MG63 (cell line): ENCODE measurements at regions not wholly inside any gene's neighbourhood (a gene's known extent, or its start where the extent isn't known, plus 50 kb on each side); places are given as distances from the start of the nearest gene placed in this dataset.
"Not testable (repeated sequence)": the region's sequence is repeated elsewhere in the genome, so short reads cannot be mapped to it uniquely, and the experiment has no call there.

Source experiments
- DNase-seq: peaks from one replicate; pipeline ENCODE4 v3.0.0-alpha.2; 2020
- H3K27me3 ChIP-seq: fragments of 250-450 bp; sonication (Bioruptor Pico); 2 replicates; pipeline ENCODE4 v1.5.1; 2020; ENCODE audit warnings: mild to moderate bottlenecking, moderate library complexity
- H3K36me3 ChIP-seq: fragments of 250-450 bp; sonication (Bioruptor Pico); 2 replicates; pipeline ENCODE4 v1.5.1; 2020; ENCODE audit warnings: mild to moderate bottlenecking, moderate library complexity
- H3K4me3 ChIP-seq: fragments of 250-450 bp; sonication (Bioruptor Pico); 2 replicates; pipeline ENCODE4 v1.5.1; 2020; ENCODE audit warnings: mild to moderate bottlenecking, moderate library complexity
- H3K9me3 ChIP-seq: fragments of 250-450 bp; sonication (Bioruptor Pico); 2 replicates; pipeline ENCODE4 v1.5.1; 2020; ENCODE audit warnings: mild to moderate bottlenecking, moderate library complexity

DNA sequence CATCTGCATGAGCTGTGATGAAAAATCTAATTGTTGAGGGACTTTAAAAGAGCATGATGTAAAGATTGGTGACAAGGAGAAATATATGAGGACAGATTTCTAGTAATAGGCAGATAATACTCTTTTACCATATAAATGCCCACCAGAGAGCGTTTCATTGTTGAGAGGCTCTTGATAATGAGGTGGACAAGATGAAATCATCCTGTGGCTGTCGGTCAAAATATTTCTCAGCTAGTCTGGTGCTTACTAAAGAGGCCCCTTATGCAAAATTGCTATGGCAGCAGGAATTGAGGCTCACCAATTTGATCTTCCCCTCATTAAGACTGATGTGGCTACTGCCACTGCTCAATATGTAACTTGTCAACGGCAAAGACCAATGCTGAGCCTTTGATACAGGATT is 225.0 kb upstream of the RASGRP1 start:
- Histone ChIP-seq H3K9me3 (no peaks in the 10 kb centered on the region), H3K27me3 (no peaks in the 10 kb centered on the region), H3K36me3 (no peaks in the 10 kb centered on the region), H3K4me3 (no peak overlapping the region)
- no peak for DNase-seq

DNA sequence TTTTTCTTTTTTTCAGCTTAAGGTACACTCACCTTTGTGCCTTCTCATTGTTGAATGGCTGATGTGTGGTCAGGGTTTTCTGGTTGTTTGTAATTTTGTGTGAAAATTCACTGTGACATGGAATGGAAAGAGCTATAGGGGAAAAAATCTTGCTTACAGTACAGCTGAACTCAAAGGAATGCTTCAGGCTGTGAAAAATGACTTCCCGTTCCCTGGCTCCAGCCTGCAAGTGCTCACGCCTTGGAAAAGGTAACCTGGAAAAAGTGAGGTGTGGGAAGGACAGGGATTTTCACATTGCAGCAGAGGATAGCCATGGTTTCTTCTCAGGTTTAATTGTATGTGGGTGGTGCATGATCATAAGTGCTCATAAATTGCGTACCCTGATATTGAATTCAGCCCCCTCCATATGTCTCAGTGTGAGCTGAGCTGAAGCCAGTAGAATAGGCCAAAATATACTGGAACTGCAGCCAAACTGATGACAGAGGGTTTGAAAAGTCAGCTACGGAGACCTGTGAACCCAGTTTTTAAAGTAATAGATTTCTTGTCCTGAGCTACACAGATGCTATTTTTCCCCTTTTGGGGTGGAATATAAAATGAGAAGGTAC is 228.7 kb upstream of the RASGRP1 start:
- Histone ChIP-seq H3K27me3 (no peaks in the 10 kb centered on the region), H3K9me3 (no peaks in the 10 kb centered on the region), H3K36me3 (no peaks in the 10 kb centered on the region), H3K4me3 (no peak overlapping the region)
- DNase-seq: no peak

DNA sequence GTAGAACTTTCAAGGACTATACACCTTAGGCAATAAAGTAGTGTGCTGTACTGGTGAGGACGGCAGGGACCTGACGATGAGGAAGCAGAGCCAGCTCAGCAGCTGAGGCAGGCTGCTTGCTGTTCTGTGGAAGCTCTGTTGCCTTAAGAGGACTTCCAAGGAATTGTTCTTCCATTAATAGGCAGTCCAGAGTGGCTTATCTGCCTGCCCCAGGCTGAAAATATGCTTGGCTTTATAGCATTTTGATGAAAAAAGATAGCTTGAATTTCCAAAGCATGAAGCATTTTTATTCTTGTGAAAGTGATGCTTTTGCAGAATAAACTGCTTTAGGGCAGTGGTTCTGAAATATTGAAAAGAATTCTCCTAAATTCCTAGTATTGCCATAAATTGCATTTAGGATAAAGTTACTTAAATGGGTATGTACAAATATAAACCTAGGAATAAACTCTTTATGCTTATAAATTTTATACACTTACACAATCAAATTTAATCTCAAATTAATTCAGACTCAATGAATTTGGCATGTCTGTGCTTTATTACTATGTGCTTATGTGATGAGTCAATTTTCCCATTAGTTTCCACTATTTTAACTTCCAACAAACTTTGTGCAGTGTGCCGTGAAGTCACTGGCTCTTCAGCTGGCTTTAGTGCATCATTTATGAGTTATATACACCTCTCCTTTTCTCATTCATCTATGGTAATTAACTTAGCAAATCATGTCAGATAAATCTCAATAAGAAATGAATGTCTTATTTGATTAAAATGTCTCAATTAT is 231.0 kb upstream of the RASGRP1 start:
- Histone ChIP-seq H3K36me3 (no peaks in the 10 kb centered on the region), H3K4me3 (no peak overlapping the region), H3K27me3 (no peaks in the 10 kb centered on the region), H3K9me3 (no peaks in the 10 kb centered on the region)
- DNase-seq: no peak

DNA sequence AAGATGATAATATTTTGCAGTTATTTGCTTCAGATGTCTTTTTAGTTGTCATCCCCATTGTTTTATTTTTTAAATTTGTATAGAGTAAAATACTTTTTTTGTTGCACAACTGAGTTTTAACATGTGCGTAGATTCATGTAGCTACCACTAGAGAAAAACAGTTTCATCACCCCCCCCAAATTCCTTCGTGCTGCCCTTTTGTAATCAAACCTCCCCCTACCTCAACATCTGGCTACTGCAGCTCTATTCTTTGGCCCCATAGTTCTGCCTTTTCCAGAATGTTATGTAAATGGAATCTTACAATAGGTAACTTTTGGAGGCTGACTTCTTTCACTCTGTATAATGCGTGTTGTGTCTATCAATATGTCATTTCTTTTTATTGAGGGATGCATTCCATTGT is 232.0 kb upstream of the RASGRP1 start:
- H3K27me3 ChIP-seq: no peaks in the 10 kb centered on the region
- H3K36me3 ChIP-seq: no peaks in the 10 kb centered on the region
- H3K4me3 ChIP-seq: no peak overlapping the region
- H3K9me3 ChIP-seq: no peaks in the 10 kb centered on the region
- no peak for DNase-seq

DNA sequence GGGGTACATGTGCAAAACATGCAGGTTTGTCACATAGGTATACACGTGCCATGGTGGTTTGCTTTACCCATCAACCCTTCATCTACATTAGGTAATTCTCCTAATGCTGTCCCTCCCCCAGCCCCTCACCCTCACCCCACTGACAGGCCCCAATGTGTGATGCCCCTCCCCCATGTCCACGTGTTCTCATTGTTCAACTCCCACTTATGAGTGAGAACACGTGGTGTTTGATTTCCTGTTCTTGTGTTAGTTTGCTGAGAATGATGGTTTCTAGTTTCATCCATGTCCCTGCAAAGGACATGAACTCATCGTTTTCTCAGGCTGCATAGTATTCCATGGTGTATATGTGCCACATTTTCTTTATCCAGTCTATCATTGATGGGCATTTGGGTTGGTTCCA is 232.9 kb upstream of the RASGRP1 start:
- not testable (repeated sequence) for H3K9me3 ChIP-seq, H3K27me3 ChIP-seq, H3K36me3 ChIP-seq, DNase-seq, H3K4me3 ChIP-seq

DNA sequence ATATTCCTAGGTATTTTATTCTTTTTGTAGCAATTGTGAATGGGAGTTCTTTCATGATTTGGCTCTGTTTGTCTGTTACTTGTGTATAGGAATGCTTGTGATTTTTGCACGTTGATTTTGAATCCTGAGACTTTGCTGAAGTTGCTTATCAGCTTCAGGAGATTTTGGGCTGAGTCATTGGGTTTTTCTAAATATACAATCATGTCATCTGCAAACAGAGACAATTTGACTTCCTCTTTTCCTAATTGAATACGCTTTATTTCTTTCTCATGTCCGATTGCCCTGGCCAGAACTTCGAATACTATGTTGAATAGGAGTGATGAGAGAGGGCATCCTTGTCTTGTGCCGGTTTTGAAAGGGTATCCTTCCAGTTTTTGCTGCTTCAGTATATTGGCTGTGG is 234.6 kb upstream of the RASGRP1 start:
- H3K27me3 ChIP-seq, DNase-seq, H3K9me3 ChIP-seq, H3K36me3 ChIP-seq, H3K4me3 ChIP-seq: not testable (repeated sequence)

DNA sequence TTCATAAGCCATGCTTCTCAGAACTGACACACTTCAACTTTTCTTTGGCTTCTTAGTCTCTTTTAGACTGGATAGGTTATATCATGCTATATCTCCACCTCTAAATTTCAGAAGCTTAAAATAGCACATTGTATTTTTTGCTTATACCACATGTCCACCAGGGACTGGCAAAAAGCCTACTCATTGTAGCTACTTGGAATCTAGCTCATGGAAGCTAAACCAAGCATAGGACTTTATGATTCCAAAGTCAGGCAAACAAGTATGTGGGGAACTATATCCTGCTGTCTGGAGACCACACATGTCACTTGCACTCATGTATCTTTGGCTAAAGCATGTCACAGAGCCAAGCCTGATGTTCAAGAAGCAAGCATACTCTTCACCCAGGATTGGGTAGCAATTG is 245.0 kb upstream of the RASGRP1 start:
- Histone ChIP-seq H3K9me3 (no peaks in the 10 kb centered on the region; the same call in 1 of the 2 replicates), H3K36me3 (no peaks in the 10 kb centered on the region), H3K4me3 (no peak overlapping the region), H3K27me3 (no peaks in the 10 kb centered on the region)
- DNase-seq: no peak

DNA sequence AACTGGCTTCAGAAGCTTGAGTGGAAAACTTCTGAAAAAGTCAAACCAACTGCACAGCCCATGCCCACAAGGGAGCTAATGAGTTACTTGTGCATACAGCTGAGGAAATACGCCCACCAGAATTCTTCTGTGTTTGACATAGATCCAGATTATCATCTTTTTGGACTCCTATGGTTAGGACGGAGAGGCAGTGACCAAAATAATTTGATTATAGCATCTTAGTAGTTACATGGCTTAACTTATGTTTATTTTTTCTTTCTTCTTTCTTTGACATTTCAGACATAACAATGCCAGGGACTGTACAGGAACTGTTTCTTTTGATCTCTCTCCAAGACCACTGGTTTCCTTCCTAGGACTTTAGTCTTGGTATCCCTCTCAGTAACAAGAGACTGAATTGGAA is 246.1 kb upstream of the RASGRP1 start:
- no peaks in the 10 kb centered on the region; the same call in 1 of the 2 replicates for H3K9me3 ChIP-seq

DNA sequence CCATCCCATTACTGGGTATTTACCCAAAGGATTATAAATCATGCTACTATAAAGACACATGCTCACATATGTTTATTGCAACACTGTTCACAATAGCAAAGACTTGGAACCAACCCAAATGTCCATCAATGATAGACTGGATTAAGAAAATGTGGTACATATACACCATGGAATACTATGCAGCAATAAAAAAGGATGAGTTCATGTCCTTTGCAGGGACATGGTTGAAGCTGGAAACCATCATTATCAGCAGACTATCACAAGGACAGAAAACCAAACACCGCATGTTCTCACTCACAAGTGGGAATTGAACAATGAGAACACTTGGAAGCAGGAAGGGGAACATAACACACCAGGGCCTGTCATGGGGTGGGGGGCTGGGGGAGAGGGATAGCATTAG is 249.6 kb upstream of the RASGRP1 start:
- not testable (repeated sequence) for DNase-seq, H3K27me3 ChIP-seq, H3K4me3 ChIP-seq, H3K36me3 ChIP-seq, H3K9me3 ChIP-seq

More for the DNA sequence above, 246.1 kb upstream of the RASGRP1 start:
- DNase-seq: no peak
- H3K27me3 ChIP-seq: no peaks in the 10 kb centered on the region
- no peaks in the 10 kb centered on the region for H3K36me3 ChIP-seq
- H3K4me3 ChIP-seq: no peak overlapping the region

DNA sequence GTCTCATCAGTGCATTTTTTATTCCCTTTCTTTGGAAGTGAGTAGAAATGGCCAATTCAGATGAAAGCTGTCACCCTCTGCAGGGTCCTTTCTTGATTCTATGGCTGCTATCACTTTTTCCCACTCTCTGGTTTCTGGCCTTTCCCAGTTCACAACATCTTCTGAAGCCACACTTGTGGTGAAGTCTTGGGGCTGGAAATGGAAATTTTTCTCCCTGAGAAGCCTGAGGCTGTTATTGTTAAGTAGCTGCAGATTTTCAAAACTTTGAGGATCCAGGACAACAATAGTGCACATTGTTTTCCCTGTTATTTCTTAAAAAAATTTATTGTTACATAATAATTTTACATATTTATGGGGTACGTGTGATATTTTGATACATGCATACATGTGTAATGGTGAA is 250.3 kb upstream of the RASGRP1 start:
- Histone ChIP-seq H3K4me3 (no peak overlapping the region), H3K9me3 (no peaks in the 10 kb centered on the region; the same call in 1 of the 2 replicates), H3K36me3 (no peaks in the 10 kb centered on the region), H3K27me3 (no peaks in the 10 kb centered on the region)
- DNase-seq: no peak

DNA sequence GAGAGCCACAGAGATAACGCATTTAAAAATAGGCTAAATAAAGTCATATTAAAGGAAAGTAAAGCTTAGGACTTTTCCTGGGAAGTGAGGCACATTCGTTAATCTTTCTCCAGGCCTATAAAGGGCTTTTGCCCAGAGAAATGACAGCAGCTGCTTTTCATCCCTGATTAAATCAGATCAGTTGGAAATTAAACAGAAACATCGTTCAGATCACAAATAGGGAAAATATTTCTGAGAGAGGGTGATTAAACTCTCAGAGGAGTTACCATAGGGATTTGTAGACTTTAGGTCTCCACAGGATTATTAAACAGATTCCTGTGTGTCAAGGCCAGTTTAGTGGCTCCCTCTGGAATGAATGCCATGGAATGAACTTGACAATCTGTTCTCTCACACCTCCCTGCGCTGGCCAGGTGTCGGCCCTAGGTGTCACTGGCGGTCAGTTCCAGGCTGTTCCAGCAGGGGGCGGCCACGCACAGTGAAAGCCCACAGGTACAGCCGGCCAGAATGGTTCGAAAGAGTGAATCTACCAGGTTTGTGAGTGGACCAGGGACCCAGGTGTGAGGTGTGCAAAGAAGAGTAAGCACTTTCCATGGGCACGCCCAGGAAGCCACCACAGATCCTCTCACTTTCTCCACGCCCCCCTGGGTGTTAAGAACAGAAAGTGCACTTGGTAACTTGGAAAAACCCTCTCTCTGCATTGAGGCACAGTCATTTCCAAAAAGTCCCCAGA is 253.0 kb upstream of the RASGRP1 start:
- no peak overlapping the region for H3K4me3 ChIP-seq
- H3K36me3 ChIP-seq: no peaks in the 10 kb centered on the region
- H3K9me3 ChIP-seq: peaks cover 4% of the 10 kb centered on the region; the same call in 1 of the 2 replicates
- DNase-seq: peak; percentile 50
- H3K27me3 ChIP-seq: no peaks in the 10 kb centered on the region

DNA sequence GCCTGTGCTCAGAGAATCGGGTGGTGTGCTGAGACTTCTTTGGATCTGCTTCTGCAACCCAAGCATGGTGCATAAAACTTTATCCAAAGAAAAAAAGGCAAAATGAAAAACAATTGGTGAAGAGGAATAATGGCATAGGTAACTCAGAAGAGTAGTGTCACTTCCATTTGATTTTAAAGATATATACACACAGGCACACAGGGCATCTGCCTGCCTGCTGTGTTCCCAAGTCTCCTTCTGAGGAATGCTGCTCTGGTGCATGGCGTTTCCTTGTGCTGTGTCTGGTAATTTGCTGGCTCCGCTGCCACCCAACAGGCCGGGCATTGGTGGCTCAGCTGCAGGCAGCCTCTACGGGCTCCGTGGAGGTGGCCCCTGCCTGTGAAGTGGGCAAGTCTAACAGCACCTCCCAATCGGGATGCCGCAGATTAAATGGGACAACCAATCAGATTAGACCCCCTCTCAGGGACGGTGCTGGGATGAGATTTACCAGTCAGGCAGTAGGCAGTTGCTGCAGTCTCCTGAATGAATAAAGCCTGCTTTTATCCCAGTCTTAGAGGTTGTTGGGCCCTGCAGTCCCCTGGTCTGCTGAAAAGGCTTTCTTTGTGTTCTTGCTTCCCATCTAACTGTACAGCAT is 253.7 kb upstream of the RASGRP1 start:
- no peak for DNase-seq
- H3K4me3 ChIP-seq: no peak overlapping the region
- H3K36me3 ChIP-seq: no peaks in the 10 kb centered on the region
- peaks cover 4% of the 10 kb centered on the region; the same call in 1 of the 2 replicates for H3K9me3 ChIP-seq
- no peaks in the 10 kb centered on the region for H3K27me3 ChIP-seq

DNA sequence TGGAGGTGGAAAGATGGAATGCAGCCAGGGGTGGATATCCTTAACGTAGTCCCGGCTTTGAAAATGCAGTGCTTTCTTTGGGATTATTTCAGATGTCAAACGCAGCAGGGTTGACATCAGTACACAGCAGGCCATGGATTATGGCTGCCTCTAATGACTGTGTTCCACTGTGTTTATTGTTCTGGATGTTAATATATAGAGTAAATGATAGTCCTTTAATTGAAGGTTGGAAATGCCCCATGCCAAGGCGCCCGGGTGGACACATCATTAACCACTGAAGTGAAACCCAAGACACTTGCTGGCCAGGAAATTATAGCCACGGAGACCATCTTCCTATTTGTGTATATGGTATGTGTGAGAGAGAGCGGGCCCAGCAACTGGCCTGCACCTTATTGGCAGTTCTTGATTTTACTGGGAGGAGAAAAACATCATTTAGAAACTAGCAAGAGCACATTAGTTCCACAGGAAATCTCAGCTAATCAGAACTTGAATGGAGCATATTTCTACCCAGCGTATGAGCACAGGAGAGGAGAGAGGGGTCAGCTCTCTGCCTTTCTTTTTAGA is 254.9 kb upstream of the RASGRP1 start:
- no peak for DNase-seq
- peaks cover 4% of the 10 kb centered on the region; the same call in 1 of the 2 replicates for H3K9me3 ChIP-seq
- no peak overlapping the region for H3K4me3 ChIP-seq
- H3K36me3 ChIP-seq: no peaks in the 10 kb centered on the region
- no peaks in the 10 kb centered on the region for H3K27me3 ChIP-seq

DNA sequence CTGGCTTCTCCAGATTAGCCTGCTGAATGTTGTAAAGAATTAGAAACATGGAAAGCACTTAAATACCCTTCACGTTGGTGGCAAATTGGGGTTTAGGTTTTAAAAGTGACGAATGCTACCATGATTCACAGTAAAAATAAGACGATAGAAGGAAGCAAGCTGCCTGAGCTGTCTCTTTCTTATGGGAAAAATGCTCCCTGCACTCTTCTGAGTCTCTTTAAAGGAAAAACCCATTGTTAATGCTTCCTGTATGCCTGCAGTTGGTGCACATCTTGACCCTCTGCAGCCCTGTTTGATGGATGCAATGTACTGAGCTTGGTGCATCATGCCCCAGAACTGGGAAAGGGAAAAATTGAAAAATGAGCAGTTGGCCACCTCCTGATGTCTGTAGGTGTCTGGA is 258.6 kb upstream of the RASGRP1 start:
- Histone ChIP-seq H3K27me3 (no peaks in the 10 kb centered on the region), H3K36me3 (no peaks in the 10 kb centered on the region), H3K9me3 (peaks cover 4% of the 10 kb centered on the region; the same call in 1 of the 2 replicates), H3K4me3 (no peak overlapping the region)
- DNase-seq: no peak

DNA sequence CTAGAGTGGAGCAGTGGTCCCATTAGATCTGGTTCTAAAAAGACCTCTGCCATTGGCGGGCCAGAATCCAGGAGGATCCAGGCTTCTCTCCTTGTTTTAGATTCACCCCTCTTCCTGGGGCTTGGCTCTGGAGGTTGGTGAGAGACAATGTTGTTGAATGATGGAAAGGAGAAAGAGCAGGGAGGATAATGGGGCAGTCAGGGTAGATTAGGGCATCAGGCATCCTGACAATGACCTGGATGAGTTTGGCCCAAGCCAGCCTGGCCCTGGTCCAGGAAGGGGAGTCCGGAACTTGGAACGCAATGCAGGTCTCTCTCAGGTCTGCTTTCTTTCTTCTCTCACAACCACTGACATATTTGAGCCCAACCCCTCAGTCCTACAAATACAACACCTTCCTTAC is 260.1 kb upstream of the RASGRP1 start:
- Histone ChIP-seq H3K4me3 (no peak overlapping the region), H3K27me3 (no peaks in the 10 kb centered on the region), H3K36me3 (no peaks in the 10 kb centered on the region), H3K9me3 (peaks cover 4% of the 10 kb centered on the region; the same call in 1 of the 2 replicates)
- no peak for DNase-seq

DNA sequence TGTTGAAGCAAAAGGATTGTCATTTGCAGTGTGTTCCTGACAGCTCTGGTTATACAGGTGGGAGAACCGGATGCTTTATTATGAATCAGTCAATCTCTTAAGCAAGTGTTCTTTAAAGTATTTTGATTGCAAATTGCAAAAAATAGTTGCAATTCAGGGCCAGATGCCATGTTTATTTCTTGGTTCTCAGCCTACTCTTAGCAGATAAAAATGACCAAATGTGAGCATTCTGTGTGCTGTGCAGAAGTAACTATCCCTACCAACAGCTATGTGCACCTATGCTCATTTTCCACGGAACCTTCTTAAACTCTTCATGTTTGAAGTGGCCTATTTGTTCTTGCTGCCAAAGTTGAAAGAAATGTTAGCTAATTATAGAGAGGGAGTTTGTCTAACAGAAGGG is 262.3 kb upstream of the RASGRP1 start:
- Histone ChIP-seq H3K9me3 (peaks cover 4% of the 10 kb centered on the region; the same call in 1 of the 2 replicates), H3K4me3 (no peak overlapping the region), H3K27me3 (no peaks in the 10 kb centered on the region), H3K36me3 (no peaks in the 10 kb centered on the region)
- no peak for DNase-seq

DNA sequence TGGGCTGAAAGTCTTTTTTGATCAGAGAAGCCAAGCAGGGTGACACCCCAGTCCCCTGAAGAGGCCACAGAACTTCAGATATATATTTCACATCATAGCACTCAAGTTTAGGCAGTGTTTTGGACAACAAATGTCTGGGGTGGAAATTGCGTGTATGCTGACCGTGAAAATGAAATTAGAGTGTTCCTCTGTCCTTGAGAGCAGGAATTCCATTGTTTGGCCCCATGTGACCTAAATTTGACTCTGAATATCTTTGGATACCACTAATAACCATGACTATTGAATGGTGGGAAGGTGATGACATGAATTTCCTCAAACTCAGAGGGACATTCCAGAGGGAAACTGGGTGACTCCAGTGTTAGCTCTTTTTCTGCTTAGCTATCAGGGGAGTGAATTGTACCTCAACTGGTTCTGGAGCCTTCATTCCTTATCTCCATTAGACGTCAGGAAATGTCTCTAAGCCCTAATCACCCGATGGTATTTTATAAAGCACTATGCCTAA is 263.5 kb upstream of the RASGRP1 start:
- 0 out of 2 replicates have a peak, but pooled peaks cover 4% of the 10 kb centered on the region for H3K9me3 ChIP-seq
- no peaks in the 10 kb centered on the region for H3K36me3 ChIP-seq
- no peak for DNase-seq
- no peak overlapping the region for H3K4me3 ChIP-seq
- H3K27me3 ChIP-seq: no peaks in the 10 kb centered on the region
